AG09309 (cell line): ENCODE measurements at regions not wholly inside any gene's neighbourhood (a gene's known extent, or its start where the extent isn't known, plus 50 kb on each side); places are given as distances from the start of the nearest gene placed in this dataset.

Source experiments
- DNase-seq: peaks from one replicate; pipeline ENCODE4 v3.0.0-alpha.2; 2010; ENCODE audit warnings: low read depth
- H3K4me3 ChIP-seq: 2 replicates; pipeline ENCODE4 v1.5.1; 2011; ENCODE audit warnings: mild to moderate bottlenecking, low read depth, low read length, moderate library complexity; ENCODE audit not compliant: control insufficient read depth
- TF ChIP-seq, protein P1 (sequence below): IDR thresholded peaks from 2 replicates; pipeline ENCODE4 v1.5.1; 2011; ENCODE audit warnings: mild to moderate bottlenecking, low read depth, low read length, inconsistent platforms; ENCODE audit not compliant: insufficient read depth, control insufficient read depth; ENCODE audit errors: missing control alignments

DNA sequence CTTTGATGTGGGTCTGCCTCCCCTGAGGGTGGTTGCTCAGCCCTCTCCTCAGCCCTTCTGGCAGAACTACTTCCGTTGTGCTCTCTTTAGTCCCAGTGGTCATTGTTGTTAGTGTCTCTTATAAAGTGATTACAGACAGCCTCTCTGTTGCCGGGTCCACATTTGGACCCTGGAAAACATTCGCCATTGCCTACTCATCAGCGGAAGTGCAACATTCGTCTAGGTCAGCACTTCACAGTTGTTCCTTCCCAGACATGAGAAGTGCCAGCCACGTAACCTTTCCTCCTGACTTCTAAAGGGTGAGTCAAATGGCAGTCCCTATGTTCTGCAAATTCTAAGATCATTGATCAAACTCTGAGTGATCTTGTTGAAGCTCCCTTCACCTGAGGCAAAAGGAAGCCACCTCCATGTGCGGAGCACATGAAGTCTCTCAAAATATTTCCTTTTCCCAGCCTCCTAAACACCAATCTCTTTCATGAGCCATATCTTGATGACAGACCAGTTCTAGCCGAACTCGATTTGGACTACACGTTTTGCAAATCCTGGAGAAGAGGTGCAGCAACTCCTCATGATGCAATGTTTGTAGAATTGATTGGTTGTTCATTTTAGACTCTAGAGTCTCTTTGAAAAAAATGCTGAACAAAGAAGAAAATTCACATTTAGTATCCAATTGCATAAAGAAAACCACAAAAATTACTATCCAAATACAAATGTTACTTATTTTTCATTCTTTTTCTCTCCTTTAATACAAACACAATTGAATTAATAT, 163.8 kb downstream of the RPL10L start:
- DNase-seq: no peak
- TF ChIP-seq, protein P1, sequence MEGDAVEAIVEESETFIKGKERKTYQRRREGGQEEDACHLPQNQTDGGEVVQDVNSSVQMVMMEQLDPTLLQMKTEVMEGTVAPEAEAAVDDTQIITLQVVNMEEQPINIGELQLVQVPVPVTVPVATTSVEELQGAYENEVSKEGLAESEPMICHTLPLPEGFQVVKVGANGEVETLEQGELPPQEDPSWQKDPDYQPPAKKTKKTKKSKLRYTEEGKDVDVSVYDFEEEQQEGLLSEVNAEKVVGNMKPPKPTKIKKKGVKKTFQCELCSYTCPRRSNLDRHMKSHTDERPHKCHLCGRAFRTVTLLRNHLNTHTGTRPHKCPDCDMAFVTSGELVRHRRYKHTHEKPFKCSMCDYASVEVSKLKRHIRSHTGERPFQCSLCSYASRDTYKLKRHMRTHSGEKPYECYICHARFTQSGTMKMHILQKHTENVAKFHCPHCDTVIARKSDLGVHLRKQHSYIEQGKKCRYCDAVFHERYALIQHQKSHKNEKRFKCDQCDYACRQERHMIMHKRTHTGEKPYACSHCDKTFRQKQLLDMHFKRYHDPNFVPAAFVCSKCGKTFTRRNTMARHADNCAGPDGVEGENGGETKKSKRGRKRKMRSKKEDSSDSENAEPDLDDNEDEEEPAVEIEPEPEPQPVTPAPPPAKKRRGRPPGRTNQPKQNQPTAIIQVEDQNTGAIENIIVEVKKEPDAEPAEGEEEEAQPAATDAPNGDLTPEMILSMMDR: no peak
- H3K4me3 ChIP-seq: no peak overlapping the region

DNA sequence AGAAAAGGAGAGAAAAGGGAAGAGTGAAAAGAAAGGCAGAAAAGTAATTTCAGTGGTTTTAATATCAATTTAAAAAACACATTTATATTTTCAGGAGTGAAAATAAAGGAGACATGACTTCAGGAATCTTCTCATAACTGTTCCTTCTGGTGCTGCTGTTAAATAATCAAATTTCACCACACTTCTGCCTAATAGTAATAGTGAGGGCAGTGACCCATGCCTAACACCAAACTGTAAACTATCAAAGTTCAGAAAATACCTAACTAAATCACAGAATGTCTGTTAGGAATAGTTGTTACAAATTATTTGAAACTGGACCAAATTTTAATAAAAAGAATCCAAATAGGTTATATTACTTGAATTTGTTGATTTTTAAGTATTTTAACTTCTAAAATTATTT, 169.4 kb downstream of the RPL10L start:
- H3K4me3 ChIP-seq: no peak overlapping the region

DNA sequence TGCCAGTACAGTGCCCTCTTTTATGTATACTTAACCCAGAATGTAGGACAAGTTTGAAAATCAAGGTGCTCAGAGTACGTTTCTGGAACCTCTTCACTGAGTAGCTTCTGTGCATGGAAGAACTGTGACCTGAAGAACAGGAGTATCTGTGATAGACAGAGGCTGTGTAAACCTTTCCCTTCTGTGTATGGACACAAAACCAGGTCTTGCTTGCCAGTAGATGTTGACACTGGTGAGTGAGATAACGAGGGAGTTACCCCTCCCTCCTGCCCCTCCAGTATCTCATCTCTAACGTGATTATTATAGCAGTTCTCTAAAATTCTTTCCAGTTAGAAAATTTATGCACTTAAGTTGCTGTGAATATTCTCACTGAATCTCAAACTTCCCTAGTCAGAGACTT, 170.8 kb downstream of the RPL10L start:
- DNase-seq: no peak
- TF ChIP-seq, protein P1: no peak
- H3K4me3 ChIP-seq: no peak overlapping the region

More for the DNA sequence above, 169.4 kb downstream of the RPL10L start:
- no peak for DNase-seq
- TF ChIP-seq, protein P1: no peak

DNA sequence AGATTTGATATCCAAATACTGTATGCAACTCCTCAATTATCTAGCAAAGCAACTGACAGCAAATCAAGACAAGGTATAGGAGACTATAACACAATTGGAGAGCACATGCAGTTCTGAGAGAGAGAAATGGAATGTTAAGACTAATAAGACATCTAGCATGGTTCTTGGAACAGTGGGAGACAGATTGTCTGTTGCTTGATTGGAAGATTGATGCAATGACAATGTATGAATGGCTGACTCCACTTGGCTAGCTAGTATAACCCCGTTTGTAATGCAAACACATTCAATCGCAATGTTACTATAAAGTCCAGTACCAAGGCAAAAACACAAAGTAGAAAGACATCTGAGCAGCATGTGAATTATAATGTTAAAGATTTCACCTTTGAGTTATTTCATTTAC, 179.3 kb downstream of the RPL10L start:
- TF ChIP-seq, protein P1: no peak
- H3K4me3 ChIP-seq: no peak overlapping the region
- no peak for DNase-seq

DNA sequence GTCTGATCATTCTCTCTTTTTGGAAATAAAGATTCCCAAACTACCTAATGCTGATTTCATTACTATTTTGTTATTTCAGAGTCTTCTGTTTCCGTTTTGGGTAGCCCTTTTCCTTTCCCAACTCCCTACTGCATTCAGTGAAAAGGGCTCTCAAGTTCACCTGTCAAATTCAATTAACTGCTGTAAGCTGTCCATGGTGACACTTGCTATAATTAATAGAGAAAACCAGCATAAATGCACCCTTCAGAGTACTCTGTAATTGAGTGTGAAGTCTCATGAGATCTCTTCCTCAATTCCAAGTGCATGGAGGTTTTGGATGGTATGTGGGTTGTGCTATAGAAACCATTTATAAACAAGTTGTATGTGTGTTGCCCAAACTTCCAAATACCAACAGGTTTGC, 187.2 kb downstream of the RPL10L start:
- DNase-seq: no peak
- TF ChIP-seq, protein P1: no peak
- H3K4me3 ChIP-seq: no peak overlapping the region

DNA sequence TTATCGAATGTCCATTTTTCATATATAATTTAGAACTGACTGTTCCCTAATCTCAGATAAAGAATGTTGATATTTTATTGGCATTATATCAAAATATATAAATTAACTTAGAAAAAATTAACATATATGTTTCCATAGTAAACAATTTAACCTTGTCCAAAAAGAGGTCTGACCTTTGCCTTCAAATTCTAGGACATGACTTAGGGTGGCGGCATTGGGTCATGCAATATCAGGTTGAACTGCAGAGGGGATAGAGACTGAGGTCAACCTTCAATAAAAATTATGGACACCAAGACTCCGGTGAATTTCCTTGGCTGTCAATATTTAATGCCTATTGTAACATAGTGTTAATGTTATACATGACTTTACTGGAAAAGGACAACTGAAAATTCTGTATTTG, 199.8 kb downstream of the RPL10L start:
- DNase-seq: no peak
- TF ChIP-seq, protein P1: no peak
- no peak overlapping the region for H3K4me3 ChIP-seq
